ENCODE measurements at regions not wholly inside any gene's neighbourhood (a gene's known extent, or its start where the extent isn't known, plus 50 kb on each side); places are given as distances from the start of the nearest gene placed in this dataset.
"Not testable (repeated sequence)": the region's sequence is repeated elsewhere in the genome, so short reads cannot be mapped to it uniquely, and the experiment has no call there.

- DNase-seq (ENCODE audit: low spot score) = not testable (repeated sequence)
Observed at GRCh38 chr4:130772966-130773365, 1677.0 kb downstream of the C4orf33 start.

- no peak for DNase-seq (ENCODE audit: low spot score)
Observed at GRCh38 chr4:130808492-130808891, 1712.5 kb downstream of the C4orf33 start.

GRCh38 chr4:130812117-130812765 lies 1716.3 kb downstream of the C4orf33 start:
- DNase-seq (ENCODE audit: low spot score) = no peak

GRCh38 chr4:130814896-130815295 lies 1718.9 kb downstream of the C4orf33 start:
- no peak for DNase-seq (ENCODE audit: low spot score)

GRCh38 chr4:130820448-130820847 lies 1724.5 kb downstream of the C4orf33 start:
- DNase-seq (ENCODE audit: low spot score) = no peak

- DNase-seq (ENCODE audit: low spot score) = no peak
Observed at GRCh38 chr4:130825284-130825683, 1729.3 kb downstream of the C4orf33 start.

- no peak for DNase-seq (ENCODE audit: low spot score)
Observed at GRCh38 chr4:130850019-130850524, 1754.1 kb downstream of the C4orf33 start.

- no peak for DNase-seq (ENCODE audit: low spot score)
Observed at GRCh38 chr4:130851107-130851506, 1755.2 kb downstream of the C4orf33 start.

- no peak for DNase-seq (ENCODE audit: low spot score)
Observed at GRCh38 chr4:130851932-130852331, 1756.0 kb downstream of the C4orf33 start.

- DNase-seq (ENCODE audit: low spot score) = no peak
Observed at GRCh38 chr4:130855533-130855932, 1759.6 kb downstream of the C4orf33 start.

- DNase-seq (ENCODE audit: low spot score) = no peak
Observed at GRCh38 chr4:130859991-130860390, 1764.0 kb downstream of the C4orf33 start.

- no peak for DNase-seq (ENCODE audit: low spot score)
Observed at GRCh38 chr4:130896920-130897319, 1801.0 kb downstream of the C4orf33 start.

- no peak for DNase-seq (ENCODE audit: low spot score)
Observed at GRCh38 chr4:130901321-130901720, 1805.4 kb downstream of the C4orf33 start.

- DNase-seq (ENCODE audit: low spot score) = no peak
Observed at GRCh38 chr4:130922955-130923354, 1827.0 kb downstream of the C4orf33 start.

GRCh38 chr4:130955520-130955919 lies 1859.6 kb downstream of the C4orf33 start:
- DNase-seq (ENCODE audit: low spot score) = no peak

GRCh38 chr4:130985371-130985770 lies 1889.4 kb downstream of the C4orf33 start:
- DNase-seq (ENCODE audit: low spot score) = no peak

- no peak for DNase-seq (ENCODE audit: low spot score)
Observed at GRCh38 chr4:130995988-130996387, 1900.0 kb downstream of the C4orf33 start.

GRCh38 chr4:131001371-131001770 lies 1905.4 kb downstream of the C4orf33 start:
- no peak for DNase-seq (ENCODE audit: low spot score)

- no peak for DNase-seq (ENCODE audit: low spot score)
Observed at GRCh38 chr4:131002132-131002531, 1906.2 kb downstream of the C4orf33 start.

GRCh38 chr4:131006388-131006787 lies 1910.4 kb downstream of the C4orf33 start:
- no peak for DNase-seq (ENCODE audit: low spot score)

- not testable (repeated sequence) for DNase-seq (ENCODE audit: low spot score)
Observed at GRCh38 chr4:131011961-131012360, 1916.0 kb downstream of the C4orf33 start.

GRCh38 chr4:131013226-131013625 lies 1917.3 kb downstream of the C4orf33 start:
- no peak for DNase-seq (ENCODE audit: low spot score)

GRCh38 chr4:131026771-131027170 lies 1930.8 kb downstream of the C4orf33 start:
- no peak for DNase-seq (ENCODE audit: low spot score)

- no peak for DNase-seq (ENCODE audit: low spot score)
Observed at GRCh38 chr4:131044368-131044767, 1948.4 kb downstream of the C4orf33 start.
